NCI-H82 (cell line): ENCODE measurements at regions not wholly inside any gene's neighbourhood (a gene's known extent, or its start where the extent isn't known, plus 50 kb on each side); places are given as distances from the start of the nearest gene placed in this dataset.
"Not testable (repeated sequence)": the region's sequence is repeated elsewhere in the genome, so short reads cannot be mapped to it uniquely, and the experiment has no call there.

Experiments used
- DNase-seq: peaks from one replicate; lab custom pipeline; 2025; lab: John Stamatoyannopoulos, UW

GRCh38 chr21:27060190-27060589, 93.3 kb upstream of the ADAMTS5 start:
- no peak for DNase-seq

DNA sequence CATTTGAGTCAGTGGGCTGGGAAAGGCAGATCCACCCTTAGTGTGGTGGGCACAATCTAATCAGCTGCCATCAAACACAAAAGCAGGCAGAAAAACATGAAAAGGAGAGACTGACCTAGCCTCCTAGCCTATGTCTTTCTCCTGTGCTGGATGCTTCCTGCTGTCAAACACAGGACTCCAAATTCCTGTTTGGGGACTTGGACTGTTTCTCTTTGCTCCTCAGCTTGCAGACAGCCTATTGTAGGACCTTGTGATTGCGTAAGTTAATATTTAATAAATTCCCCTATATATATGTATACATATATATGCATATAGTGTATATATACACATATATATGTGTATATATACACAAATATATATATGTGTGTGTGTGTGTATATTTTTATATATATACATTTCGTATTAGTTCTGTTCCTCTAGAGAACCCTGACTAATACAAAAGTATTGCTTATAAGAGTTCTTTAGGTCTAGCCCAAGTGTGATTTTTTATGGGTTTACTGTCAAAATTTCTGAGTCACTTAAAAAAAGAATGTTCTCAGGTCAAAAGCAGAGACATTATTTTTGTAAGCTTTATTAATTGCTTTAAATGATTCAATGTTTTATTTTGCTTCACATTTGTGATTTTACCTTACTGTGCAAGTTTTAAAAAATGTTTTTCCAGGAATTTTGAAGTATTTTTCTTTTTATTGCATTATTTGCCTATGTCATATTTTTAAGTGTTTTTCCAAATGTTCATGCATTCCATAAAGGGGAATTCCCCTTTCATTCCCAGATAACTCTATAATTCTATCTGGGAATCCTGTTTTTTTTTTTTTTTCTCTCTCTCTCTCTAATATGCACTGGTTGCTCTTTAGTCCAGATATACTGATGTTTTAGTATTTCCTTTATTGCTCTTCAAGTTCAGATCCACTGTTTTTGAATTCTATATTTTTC, 92.1 kb upstream of the ADAMTS5 start:
- DNase-seq: no peak

- no peak for DNase-seq
Observed at GRCh38 chr21:27057997-27058396, 91.1 kb upstream of the ADAMTS5 start.

DNA sequence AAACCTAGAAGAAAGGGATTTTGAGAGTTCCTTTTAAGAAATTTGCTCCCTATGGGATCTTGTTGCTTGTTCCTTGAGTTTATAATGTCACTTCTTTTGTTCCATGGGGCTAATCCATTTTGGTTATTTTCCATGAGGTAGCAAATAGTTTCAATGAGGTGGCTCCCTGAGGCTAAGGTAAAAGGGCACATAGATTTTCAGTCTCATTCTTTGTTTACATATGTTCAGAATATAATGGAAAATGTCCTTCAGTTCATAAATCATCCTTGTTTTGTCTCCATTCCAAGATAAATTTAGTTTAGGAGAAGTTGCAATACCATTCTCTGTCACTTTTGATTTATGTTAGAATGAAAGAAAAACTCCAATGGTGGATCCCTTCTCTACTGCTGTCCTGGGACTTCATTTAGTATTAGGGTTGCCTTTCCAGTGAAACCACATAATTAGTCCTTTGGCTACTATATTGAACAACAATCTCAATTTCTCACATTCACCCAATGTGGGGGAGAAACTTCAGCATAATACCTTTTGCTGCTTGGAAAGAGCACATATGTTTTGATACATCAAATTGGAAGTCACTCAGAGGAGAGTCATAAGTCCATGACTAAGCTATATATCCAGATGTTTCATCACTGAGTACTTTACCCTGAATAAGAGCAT, 80.9 kb upstream of the ADAMTS5 start:
- DNase-seq: no peak

GRCh38 chr21:27047283-27047657, 80.4 kb upstream of the ADAMTS5 start:
- DNase-seq: no peak

GRCh38 chr21:27045281-27045985, 78.5 kb upstream of the ADAMTS5 start:
- DNase-seq: no peak

- DNase-seq: no peak
Observed at GRCh38 chr21:27043377-27043776, 76.5 kb upstream of the ADAMTS5 start.

DNA sequence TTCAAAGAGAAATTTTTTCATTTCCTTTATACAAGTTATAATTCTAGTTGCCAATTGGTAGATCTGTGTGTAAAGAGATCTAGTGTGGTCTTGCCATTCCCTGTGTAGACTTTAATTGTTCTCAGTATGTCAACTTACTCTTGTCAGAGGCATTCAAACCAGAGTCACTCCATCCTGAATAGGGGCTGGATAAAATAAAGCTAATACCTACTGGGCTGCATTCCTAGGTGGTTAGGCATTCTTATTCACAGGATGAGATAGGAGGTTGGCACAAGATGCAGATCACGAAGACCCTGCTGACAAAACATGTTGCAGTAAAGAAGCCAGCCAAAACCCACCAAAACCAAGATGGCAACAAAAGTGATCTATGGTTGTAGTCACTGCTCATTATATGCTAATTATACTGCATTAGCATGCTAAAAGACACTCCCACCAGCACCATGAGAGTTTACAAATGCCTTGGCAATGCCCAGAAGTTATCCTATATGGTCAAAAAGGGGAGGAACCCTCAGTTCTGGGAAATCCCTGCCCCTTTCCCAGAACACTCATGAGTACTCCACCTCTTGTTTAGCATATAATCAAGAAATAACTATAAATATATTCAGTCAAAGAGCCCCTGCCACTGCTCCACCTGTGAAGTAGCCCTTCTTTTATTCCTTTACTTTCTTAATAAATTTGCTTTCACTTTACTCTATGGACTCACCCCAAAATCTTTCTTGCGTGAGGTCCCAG, 74.0 kb upstream of the ADAMTS5 start:
- no peak for DNase-seq

GRCh38 chr21:27036736-27037301, 69.9 kb upstream of the ADAMTS5 start:
- DNase-seq: no peak

DNA sequence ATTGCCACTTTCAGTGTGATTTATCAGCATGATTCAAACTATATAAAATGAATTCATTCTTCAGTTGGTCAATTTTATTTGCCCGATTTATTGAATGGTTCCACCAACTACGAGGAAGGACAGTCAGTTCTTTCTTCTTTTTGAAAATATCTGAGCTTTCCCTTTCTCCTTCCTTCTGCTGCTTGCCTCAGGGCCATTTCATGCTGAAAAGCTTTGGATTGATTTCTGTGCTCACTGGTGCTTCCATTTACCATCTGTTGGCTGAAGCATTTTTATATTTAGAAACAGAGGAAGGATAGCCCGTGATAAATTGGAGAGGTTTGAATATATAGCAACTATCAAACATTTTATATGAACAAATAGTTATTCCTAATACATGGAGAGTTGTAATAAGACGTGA, 68.9 kb upstream of the ADAMTS5 start:
- no peak for DNase-seq

- DNase-seq: no peak
Observed at GRCh38 chr21:27034796-27035195, 67.9 kb upstream of the ADAMTS5 start.

DNA sequence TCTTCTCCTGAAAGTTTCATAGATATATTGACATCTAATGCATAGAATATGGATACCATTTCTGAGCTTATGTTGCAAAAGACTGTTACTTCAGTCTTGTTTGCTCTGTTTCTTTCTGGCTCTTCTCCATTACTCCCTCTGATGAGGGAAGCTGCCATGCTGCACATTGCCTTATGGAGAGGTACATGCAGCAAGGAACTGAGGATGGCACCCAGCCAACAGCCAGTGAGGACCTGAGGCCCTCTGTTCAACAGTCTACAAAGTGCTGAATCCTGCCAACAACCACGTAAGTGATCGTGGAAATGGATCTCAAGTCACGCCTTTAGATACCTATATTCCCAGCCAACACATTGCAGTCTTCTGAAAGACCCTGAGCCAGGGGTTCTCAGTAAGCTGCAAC, 66.6 kb upstream of the ADAMTS5 start:
- no peak for DNase-seq

DNA sequence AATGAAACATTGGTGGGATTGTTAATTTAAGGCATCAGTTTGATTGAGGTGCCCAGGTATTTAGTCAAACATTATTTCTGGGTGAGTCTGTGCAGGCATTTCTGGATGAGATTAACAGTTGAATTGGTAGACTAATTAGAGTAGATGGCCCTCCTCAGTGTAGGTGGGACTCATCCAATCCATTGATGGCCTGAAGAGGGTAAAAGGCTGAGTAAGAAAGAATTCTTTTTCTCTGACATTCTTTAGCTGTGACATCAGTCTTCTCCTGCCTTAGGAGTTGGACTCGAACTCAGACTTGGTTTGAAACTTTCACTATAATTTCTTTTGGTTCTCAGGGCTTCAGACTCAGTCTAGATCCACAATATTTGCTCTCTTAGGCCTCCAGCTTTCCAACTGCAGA, 59.6 kb upstream of the ADAMTS5 start:
- DNase-seq: no peak

DNA sequence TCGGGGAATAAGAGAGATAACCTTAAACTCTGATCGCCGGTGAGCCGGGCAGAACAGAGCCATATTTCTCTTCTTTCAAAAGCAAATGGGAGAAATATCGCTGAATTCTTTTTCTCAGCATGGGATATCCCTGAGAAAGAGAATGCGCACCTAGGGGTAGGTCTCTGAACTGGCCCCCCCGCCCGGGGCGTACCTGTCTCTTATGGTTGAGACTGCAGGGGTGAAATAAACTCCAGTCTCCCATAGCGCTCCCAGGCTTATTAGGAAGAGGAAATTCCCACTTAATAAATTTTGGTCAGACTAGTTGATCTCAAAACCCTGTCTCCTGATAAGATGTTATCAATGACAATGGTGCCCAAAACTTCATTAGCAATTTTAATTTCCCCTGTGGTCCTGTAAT, 58.8 kb upstream of the ADAMTS5 start:
- DNase-seq: not testable (repeated sequence)

DNA sequence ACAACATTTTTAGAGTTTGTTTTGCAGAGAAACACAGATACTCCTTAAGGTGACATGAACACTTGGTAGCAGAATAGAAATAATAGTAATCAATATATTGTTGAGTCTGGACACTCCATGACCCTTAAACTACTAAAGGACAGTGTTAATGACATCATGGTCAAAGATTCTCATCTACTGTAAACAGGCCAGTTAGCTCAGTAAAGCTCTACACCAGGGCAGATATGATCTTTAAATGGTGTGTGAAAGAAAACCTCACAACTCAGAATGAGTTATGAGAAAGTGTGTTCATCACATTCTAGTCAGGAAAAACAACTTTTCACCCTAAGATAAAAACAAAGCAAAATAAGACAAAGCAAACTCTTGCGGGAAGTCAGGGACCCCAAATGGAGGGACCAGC, 58.1 kb upstream of the ADAMTS5 start:
- no peak for DNase-seq

DNA sequence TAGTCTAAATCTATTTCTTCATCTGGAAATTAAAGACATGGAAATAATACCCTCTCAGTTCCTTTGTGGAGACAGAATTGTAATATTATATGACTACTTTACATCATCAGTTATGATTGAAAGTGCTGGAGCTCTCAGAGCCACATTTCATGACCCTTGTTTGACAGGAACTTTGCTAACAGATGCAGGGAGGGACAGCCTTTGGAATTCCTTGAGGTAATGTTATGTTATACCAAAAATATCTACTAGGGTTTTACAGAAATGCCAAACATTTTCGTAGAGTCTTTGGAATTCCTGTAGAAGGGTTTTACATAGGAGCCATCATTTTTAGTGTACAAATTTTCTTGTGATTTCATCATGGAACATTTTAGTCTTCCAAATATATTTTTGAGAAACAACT, 57.4 kb upstream of the ADAMTS5 start:
- no peak for DNase-seq

DNA sequence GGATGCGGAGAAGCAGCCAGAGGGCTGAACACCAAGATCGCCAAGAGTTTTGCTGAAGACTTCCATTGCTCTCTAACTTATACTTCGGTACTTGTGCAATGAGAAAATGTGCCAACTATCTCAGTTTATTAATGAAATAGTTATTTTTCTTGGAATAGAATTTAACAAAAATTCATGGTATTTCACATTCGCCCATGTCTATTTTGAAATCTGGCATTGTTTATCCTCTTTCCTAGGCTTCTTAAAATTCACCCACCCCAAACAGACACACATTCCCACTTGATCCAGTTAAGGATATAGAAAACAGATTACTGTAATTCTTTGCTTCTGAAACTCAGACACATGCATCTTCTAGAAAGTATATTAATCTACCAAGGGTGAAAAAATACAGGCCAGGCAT, 56.3 kb upstream of the ADAMTS5 start:
- DNase-seq: no peak

- DNase-seq: no peak
Observed at GRCh38 chr21:27021801-27022200, 54.9 kb upstream of the ADAMTS5 start.

- no peak for DNase-seq
Observed at GRCh38 chr21:27021046-27021445, 54.2 kb upstream of the ADAMTS5 start.

- DNase-seq: no peak
Observed at GRCh38 chr21:27017246-27017645, 50.4 kb upstream of the ADAMTS5 start.
